NCI-H128 (cell line): ENCODE measurements at regions not wholly inside any gene's neighbourhood (a gene's known extent, or its start where the extent isn't known, plus 50 kb on each side); places are given as distances from the start of the nearest gene placed in this dataset.
"Not testable (repeated sequence)": the region's sequence is repeated elsewhere in the genome, so short reads cannot be mapped to it uniquely, and the experiment has no call there.

Experiments used
- DNase-seq: peaks from one replicate; lab custom pipeline; 2025; ENCODE audit not compliant: unreplicated experiment; lab: John Stamatoyannopoulos, UW

- no peak for DNase-seq
Measured at GRCh38 chr2:83990636-83991035, 468.4 kb downstream of the SUCLG1 start.

GRCh38 chr2:83976628-83977027 lies 482.5 kb downstream of the SUCLG1 start:
- not testable (repeated sequence) for DNase-seq

- no peak for DNase-seq
Measured at GRCh38 chr2:83972128-83972527, 487.0 kb downstream of the SUCLG1 start.

- no peak for DNase-seq
Measured at GRCh38 chr2:83971547-83971946, 487.5 kb downstream of the SUCLG1 start.

GRCh38 chr2:83970217-83970929 lies 488.7 kb downstream of the SUCLG1 start:
- no peak for DNase-seq

GRCh38 chr2:83969085-83969484 lies 490.0 kb downstream of the SUCLG1 start:
- no peak for DNase-seq

- no peak for DNase-seq
Measured at GRCh38 chr2:83967854-83968253, 491.2 kb downstream of the SUCLG1 start.

- DNase-seq, result not testable (repeated sequence)
Measured at GRCh38 chr2:83966946-83967345, 492.1 kb downstream of the SUCLG1 start.

GRCh38 chr2:83961512-83961911 lies 497.6 kb downstream of the SUCLG1 start:
- DNase-seq, result no peak

GRCh38 chr2:83960371-83960770 lies 498.7 kb downstream of the SUCLG1 start:
- no peak for DNase-seq

- no peak for DNase-seq
Measured at GRCh38 chr2:83959266-83959665, 499.8 kb downstream of the SUCLG1 start.

GRCh38 chr2:83956991-83957390 lies 502.1 kb downstream of the SUCLG1 start:
- DNase-seq, result no peak

GRCh38 chr2:83953697-83954096 lies 505.4 kb downstream of the SUCLG1 start:
- no peak for DNase-seq

GRCh38 chr2:83951378-83951947 lies 507.6 kb downstream of the SUCLG1 start:
- DNase-seq, result no peak

GRCh38 chr2:83949361-83949760 lies 509.7 kb downstream of the SUCLG1 start:
- DNase-seq, result no peak

- DNase-seq, result no peak
Measured at GRCh38 chr2:83944191-83944590, 514.9 kb downstream of the SUCLG1 start.

GRCh38 chr2:83943265-83943664 lies 515.8 kb downstream of the SUCLG1 start:
- DNase-seq, result no peak

- DNase-seq, result no peak
Measured at GRCh38 chr2:83941886-83942285, 517.2 kb downstream of the SUCLG1 start.

GRCh38 chr2:83933749-83934148 lies 525.3 kb downstream of the SUCLG1 start:
- no peak for DNase-seq

- no peak for DNase-seq
Measured at GRCh38 chr2:83923531-83923930, 535.5 kb downstream of the SUCLG1 start.

GRCh38 chr2:83916559-83916958 lies 542.5 kb downstream of the SUCLG1 start:
- DNase-seq, result no peak

- DNase-seq, result no peak
Measured at GRCh38 chr2:83915381-83915780, 543.7 kb downstream of the SUCLG1 start.

GRCh38 chr2:83908750-83909149 lies 550.3 kb downstream of the SUCLG1 start:
- DNase-seq, result no peak
